ENCODE measurements at regions not wholly inside any gene's neighbourhood (a gene's known extent, or its start where the extent isn't known, plus 50 kb on each side); places are given as distances from the start of the nearest gene placed in this dataset.
"Not testable (repeated sequence)": the region's sequence is repeated elsewhere in the genome, so short reads cannot be mapped to it uniquely, and the experiment has no call there.

DNA sequence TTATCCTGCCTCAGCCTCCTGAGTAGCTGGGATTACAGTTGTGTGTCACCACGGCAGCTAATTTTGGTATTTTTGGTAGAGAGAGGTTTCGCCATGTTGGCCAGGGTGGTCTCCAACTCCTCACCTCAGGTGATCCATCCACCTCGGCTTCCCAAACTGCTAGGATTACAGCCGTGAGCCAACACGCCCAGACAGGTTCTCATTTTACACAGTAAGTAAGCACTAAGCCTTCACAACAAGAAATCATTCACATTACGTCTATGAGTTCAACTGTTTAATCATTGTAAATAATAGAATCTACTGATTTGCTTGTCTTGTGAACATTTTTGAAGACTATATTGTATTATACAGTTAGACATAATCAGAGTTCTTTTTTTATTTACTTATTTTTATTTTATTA lies 131.5 kb upstream of the LRATD1 start (continued):
- TF ChIP-seq ZNF331 (CRISPR knock-in tag; IDR thresholded peaks at IDR 0.05; ENCODE audit: low read depth): no peak
- TF ChIP-seq STAT1 (IDR thresholded peaks at IDR 0.05; ENCODE audit: unreplicated experiment): no peak
- no peak for TF ChIP-seq CREB1 (CRISPR knock-in tag; IDR thresholded peaks at IDR 0.05; ENCODE audit: low read depth)
- TF ChIP-seq POLR2AphosphoS5 (IDR thresholded peaks at IDR 0.05; ENCODE audit: low read depth): no peak
- TF ChIP-seq NANOG (IDR thresholded peaks at IDR 0.05; ENCODE audit: borderline replicate concordance): no peak
- no peak for TF ChIP-seq EZH2phosphoT487 (IDR thresholded peaks at IDR 0.05; ENCODE audit: unreplicated experiment)
- TF ChIP-seq EZH2 (IDR thresholded peaks at IDR 0.05; ENCODE audit: low read depth, unreplicated experiment): no peak
- TF ChIP-seq JUNB (IDR thresholded peaks at IDR 0.05; ENCODE audit: unreplicated experiment): no peak
- TF ChIP-seq, protein P1, sequence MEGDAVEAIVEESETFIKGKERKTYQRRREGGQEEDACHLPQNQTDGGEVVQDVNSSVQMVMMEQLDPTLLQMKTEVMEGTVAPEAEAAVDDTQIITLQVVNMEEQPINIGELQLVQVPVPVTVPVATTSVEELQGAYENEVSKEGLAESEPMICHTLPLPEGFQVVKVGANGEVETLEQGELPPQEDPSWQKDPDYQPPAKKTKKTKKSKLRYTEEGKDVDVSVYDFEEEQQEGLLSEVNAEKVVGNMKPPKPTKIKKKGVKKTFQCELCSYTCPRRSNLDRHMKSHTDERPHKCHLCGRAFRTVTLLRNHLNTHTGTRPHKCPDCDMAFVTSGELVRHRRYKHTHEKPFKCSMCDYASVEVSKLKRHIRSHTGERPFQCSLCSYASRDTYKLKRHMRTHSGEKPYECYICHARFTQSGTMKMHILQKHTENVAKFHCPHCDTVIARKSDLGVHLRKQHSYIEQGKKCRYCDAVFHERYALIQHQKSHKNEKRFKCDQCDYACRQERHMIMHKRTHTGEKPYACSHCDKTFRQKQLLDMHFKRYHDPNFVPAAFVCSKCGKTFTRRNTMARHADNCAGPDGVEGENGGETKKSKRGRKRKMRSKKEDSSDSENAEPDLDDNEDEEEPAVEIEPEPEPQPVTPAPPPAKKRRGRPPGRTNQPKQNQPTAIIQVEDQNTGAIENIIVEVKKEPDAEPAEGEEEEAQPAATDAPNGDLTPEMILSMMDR (conservative IDR thresholded peaks at IDR 0.05; ENCODE audit: low read depth in 2 of 2): no peak

DNA sequence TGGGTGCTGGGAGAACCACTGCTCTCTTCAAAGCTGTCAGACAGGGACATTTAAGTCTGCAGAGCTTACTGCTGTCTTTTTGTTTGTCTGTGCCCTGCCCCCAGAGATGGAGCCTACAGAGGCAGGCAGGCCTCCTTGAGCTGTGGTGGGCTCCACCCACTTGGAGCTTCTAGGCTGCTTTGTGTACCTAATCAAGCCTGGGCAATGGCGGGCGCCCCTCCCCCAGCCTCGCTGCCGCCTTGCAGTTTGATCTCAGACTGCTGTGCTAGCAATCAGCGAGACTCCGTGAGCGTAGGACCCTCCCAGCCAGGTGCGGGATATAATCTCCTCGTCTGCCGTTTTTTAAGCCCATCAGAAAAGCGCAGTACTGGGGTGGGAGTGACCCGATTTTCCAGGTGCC lies 125.6 kb upstream of the LRATD1 start:
- not testable (repeated sequence) for ATAC-seq; H3K4me1 Mint-ChIP-seq; H3K27me3 ChIP-seq (ENCODE audit: insufficient read depth); H3K4me2 ChIP-seq; H3K36me3 ChIP-seq (ENCODE audit: insufficient read depth); H3K4me3 Mint-ChIP-seq; H3K27ac Mint-ChIP-seq; H3K9me2 ChIP-seq (ENCODE audit: insufficient read depth); H3K27me3 Mint-ChIP-seq (ENCODE audit: insufficient read depth, low read depth, poor library complexity); H2AFZ ChIP-seq; H3F3A ChIP-seq (replicated peaks; ENCODE audit: low read depth); H3K4me1 ChIP-seq (ENCODE audit: insufficient read depth); H3K4me3 ChIP-seq; H3K79me2 ChIP-seq (replicated peaks; ENCODE audit: insufficient read depth); H4K20me1 ChIP-seq (replicated peaks; ENCODE audit: insufficient read depth); H3K27ac ChIP-seq (ENCODE audit: low read depth); DNase-seq (ENCODE audit: low spot score)
- H3K36me3 Mint-ChIP-seq (ENCODE audit: low read depth): peaks cover 25% of the 10 kb centered on the region
- H3K9me3 Mint-ChIP-seq: peaks cover 36% of the 10 kb centered on the region

GRCh38 chr2:14511541-14511940 lies 121.0 kb upstream of the LRATD1 start:
- no peaks in the 10 kb centered on the region for H3F3A ChIP-seq (replicated peaks; ENCODE audit: low read depth)
- ATAC-seq (no peak), DNase-seq (ENCODE audit: low spot score) (no peak)
- peaks cover 35% of the 10 kb centered on the region for H3K9me3 Mint-ChIP-seq
- peak overlapping the region; percentile 14; the same call in 1 of the 2 replicates for H2AFZ ChIP-seq
- no peak overlapping the region for H3K4me2 ChIP-seq
- H3K36me3 ChIP-seq (ENCODE audit: insufficient read depth): no peaks in the 10 kb centered on the region; the same call in 1 of the 2 replicates
- no peaks in the 10 kb centered on the region for H4K20me1 ChIP-seq (replicated peaks; ENCODE audit: insufficient read depth)
- peaks cover 5% of the 10 kb centered on the region for H3K27me3 Mint-ChIP-seq (ENCODE audit: insufficient read depth, low read depth, poor library complexity)
- H3K27ac ChIP-seq (ENCODE audit: low read depth): no peak overlapping the region
- H3K4me3 ChIP-seq: no peak overlapping the region
- no peaks in the 10 kb centered on the region for H3K79me2 ChIP-seq (replicated peaks; ENCODE audit: insufficient read depth)
- no peak overlapping the region for H3K4me3 Mint-ChIP-seq
- H3K4me1 Mint-ChIP-seq: peaks cover 11% of the 10 kb centered on the region
- TF ChIP-seq, protein P1 (conservative IDR thresholded peaks at IDR 0.05; ENCODE audit: low read depth in 2 of 2): no peak
- H3K27me3 ChIP-seq (ENCODE audit: insufficient read depth): no peaks in the 10 kb centered on the region
- peaks cover 22% of the 10 kb centered on the region for H3K36me3 Mint-ChIP-seq (ENCODE audit: low read depth)
- H3K9me2 ChIP-seq (ENCODE audit: insufficient read depth): no peaks in the 10 kb centered on the region
- H3K4me1 ChIP-seq (ENCODE audit: insufficient read depth): no peaks in the 10 kb centered on the region
- no peak overlapping the region for H3K27ac Mint-ChIP-seq
